ENCODE measurements at regions not wholly inside any gene's neighbourhood (a gene's known extent, or its start where the extent isn't known, plus 50 kb on each side); places are given as distances from the start of the nearest gene placed in this dataset.

- no peak for TF ChIP-seq RAD21 (IDR thresholded peaks at IDR 0.05; ENCODE audit: low read depth)
- no peak for TF ChIP-seq ZBTB7A (IDR thresholded peaks at IDR 0.05; ENCODE audit: low read depth)
- no peak for TF ChIP-seq CREB1 (IDR thresholded peaks at IDR 0.05; ENCODE audit: low read depth)
- TF ChIP-seq USF1 (IDR thresholded peaks at IDR 0.05) = no peak
- TF ChIP-seq FOXM1 (IDR thresholded peaks at IDR 0.05; ENCODE audit: borderline replicate concordance, low read depth) = no peak
- TF ChIP-seq REST (IDR thresholded peaks at IDR 0.05; ENCODE audit: low read depth) = no peak
- no peak for TF ChIP-seq TEAD4 (IDR thresholded peaks at IDR 0.05)
- no peak for TF ChIP-seq TCF12 (IDR thresholded peaks at IDR 0.05; ENCODE audit: low read depth)
- no peak for TF ChIP-seq EGR1 (IDR thresholded peaks at IDR 0.05)
- TF ChIP-seq EP300 (IDR thresholded peaks at IDR 0.05; ENCODE audit: borderline replicate concordance) = no peak
- TF ChIP-seq NFIC (IDR thresholded peaks at IDR 0.05) = no peak
Observed at GRCh38 chr16:66007717-66008116, 358.8 kb upstream of the CDH5 start.

GRCh38 chr16:66006485-66006884 is 360.0 kb upstream of the CDH5 start:
- TF ChIP-seq FOXM1 (IDR thresholded peaks at IDR 0.05; ENCODE audit: borderline replicate concordance, low read depth) (no peak), TCF12 (IDR thresholded peaks at IDR 0.05; ENCODE audit: low read depth) (no peak), RAD21 (IDR thresholded peaks at IDR 0.05; ENCODE audit: low read depth) (no peak), USF1 (IDR thresholded peaks at IDR 0.05) (no peak), EP300 (IDR thresholded peaks at IDR 0.05; ENCODE audit: borderline replicate concordance) (no peak)

GRCh38 chr16:66004699-66005098 is 361.8 kb upstream of the CDH5 start:
- TF ChIP-seq CREB1 (IDR thresholded peaks at IDR 0.05; ENCODE audit: low read depth) (no peak), MAX (IDR thresholded peaks at IDR 0.05) (no peak), TEAD4 (IDR thresholded peaks at IDR 0.05) (no peak), CEBPB (IDR thresholded peaks at IDR 0.05) (no peak), RAD21 (IDR thresholded peaks at IDR 0.05; ENCODE audit: low read depth) (no peak), NFIC (IDR thresholded peaks at IDR 0.05) (no peak), ZBTB7A (IDR thresholded peaks at IDR 0.05; ENCODE audit: low read depth) (no peak), EP300 (IDR thresholded peaks at IDR 0.05; ENCODE audit: borderline replicate concordance) (no peak), FOXM1 (IDR thresholded peaks at IDR 0.05; ENCODE audit: borderline replicate concordance, low read depth) (no peak), YY1 (IDR thresholded peaks at IDR 0.05; ENCODE audit: low read depth) (no peak)

GRCh38 chr16:66003201-66003600 is 363.3 kb upstream of the CDH5 start:
- no peak for TF ChIP-seq TEAD4 (IDR thresholded peaks at IDR 0.05)
- no peak for TF ChIP-seq RAD21 (IDR thresholded peaks at IDR 0.05; ENCODE audit: low read depth)
- no peak for TF ChIP-seq EGR1 (IDR thresholded peaks at IDR 0.05)
- no peak for TF ChIP-seq CREB1 (IDR thresholded peaks at IDR 0.05; ENCODE audit: low read depth)
- no peak for TF ChIP-seq MAX (IDR thresholded peaks at IDR 0.05)
- TF ChIP-seq USF1 (IDR thresholded peaks at IDR 0.05) = no peak
- no peak for TF ChIP-seq CEBPB (IDR thresholded peaks at IDR 0.05)
- no peak for TF ChIP-seq TAF1 (IDR thresholded peaks at IDR 0.05; ENCODE audit: low read depth)
- no peak for TF ChIP-seq TCF12 (IDR thresholded peaks at IDR 0.05; ENCODE audit: low read depth)
- no peak for TF ChIP-seq ZBTB7A (IDR thresholded peaks at IDR 0.05; ENCODE audit: low read depth)
- no peak for TF ChIP-seq EP300 (IDR thresholded peaks at IDR 0.05; ENCODE audit: borderline replicate concordance)
- no peak for TF ChIP-seq FOXM1 (IDR thresholded peaks at IDR 0.05; ENCODE audit: borderline replicate concordance, low read depth)
- TF ChIP-seq YY1 (IDR thresholded peaks at IDR 0.05; ENCODE audit: low read depth) = no peak
- no peak for TF ChIP-seq REST (IDR thresholded peaks at IDR 0.05; ENCODE audit: low read depth)
- no peak for TF ChIP-seq NFIC (IDR thresholded peaks at IDR 0.05)

- no peak for TF ChIP-seq NFIC (IDR thresholded peaks at IDR 0.05)
- TF ChIP-seq MAX (IDR thresholded peaks at IDR 0.05) = no peak
- no peak for TF ChIP-seq RAD21 (IDR thresholded peaks at IDR 0.05; ENCODE audit: low read depth)
- TF ChIP-seq TEAD4 (IDR thresholded peaks at IDR 0.05) = no peak
- TF ChIP-seq EGR1 (IDR thresholded peaks at IDR 0.05) = no peak
- TF ChIP-seq YY1 (IDR thresholded peaks at IDR 0.05; ENCODE audit: low read depth) = no peak
- no peak for TF ChIP-seq EP300 (IDR thresholded peaks at IDR 0.05; ENCODE audit: borderline replicate concordance)
- TF ChIP-seq TAF1 (IDR thresholded peaks at IDR 0.05; ENCODE audit: low read depth) = no peak
Observed at GRCh38 chr16:66002601-66003000, 363.9 kb upstream of the CDH5 start.

All from Ishikawa (cell line).